ENCODE measurements at regions not wholly inside any gene's neighbourhood (a gene's known extent, or its start where the extent isn't known, plus 50 kb on each side); places are given as distances from the start of the nearest gene placed in this dataset.
"Not testable (repeated sequence)": the region's sequence is repeated elsewhere in the genome, so short reads cannot be mapped to it uniquely, and the experiment has no call there.

DNA sequence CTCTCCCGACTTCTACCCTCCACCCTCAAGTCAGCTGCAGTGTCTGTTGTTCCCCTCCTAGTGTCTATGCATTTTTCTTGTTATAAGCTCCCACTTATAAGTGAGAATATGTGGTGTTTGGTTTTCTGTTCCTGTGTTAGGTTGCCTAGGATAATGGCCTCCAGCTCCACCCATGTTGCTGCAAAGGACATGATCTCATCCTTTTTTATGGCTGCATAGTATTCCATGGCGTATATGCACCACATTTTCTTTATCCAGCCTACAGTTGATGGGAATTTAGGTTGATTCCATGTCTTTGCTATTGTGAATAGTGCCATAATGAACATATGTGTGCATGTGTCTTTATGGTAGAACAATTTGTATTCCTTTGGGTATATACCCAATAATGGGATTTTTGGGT is 80.7 kb downstream of the SPTSSA start:
- DNase-seq: not testable (repeated sequence)

GRCh38 chr14:34380471-34380845 is 81.6 kb downstream of the SPTSSA start:
- no peak for DNase-seq

GRCh38 chr14:34379816-34380470 is 82.1 kb downstream of the SPTSSA start:
- DNase-seq: no peak

DNA sequence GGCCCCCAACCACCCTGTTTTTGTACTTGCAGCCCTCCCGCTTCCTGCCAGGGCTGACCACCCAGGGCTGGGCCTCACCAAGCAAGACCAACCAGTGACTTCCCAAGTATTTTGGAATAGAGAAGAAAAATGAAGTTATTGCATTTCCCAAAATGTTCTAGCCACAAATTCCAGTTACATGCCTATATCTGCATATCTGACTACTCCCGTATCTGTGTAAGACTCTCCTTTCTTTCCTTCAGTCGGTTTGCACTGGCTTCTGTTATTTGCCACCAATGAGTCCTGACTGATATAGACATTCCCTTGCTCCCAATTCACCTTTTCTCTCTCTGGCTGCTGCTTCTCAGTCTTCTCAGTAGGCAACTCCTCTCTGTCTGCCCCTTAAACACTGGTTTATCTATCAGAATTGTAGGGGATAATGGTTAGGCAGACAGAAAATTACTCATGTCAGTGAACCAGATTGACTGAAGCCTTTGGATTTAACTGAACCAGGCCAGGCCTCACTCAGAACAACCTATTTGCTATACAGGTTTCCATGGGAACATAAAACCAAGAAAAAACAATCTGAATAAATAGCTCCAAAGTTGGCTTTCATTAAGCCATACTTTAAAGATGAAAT is 85.3 kb downstream of the SPTSSA start:
- no peak for DNase-seq

- no peak for DNase-seq
Observed at GRCh38 chr14:34374998-34375740, 86.9 kb downstream of the SPTSSA start.

DNA sequence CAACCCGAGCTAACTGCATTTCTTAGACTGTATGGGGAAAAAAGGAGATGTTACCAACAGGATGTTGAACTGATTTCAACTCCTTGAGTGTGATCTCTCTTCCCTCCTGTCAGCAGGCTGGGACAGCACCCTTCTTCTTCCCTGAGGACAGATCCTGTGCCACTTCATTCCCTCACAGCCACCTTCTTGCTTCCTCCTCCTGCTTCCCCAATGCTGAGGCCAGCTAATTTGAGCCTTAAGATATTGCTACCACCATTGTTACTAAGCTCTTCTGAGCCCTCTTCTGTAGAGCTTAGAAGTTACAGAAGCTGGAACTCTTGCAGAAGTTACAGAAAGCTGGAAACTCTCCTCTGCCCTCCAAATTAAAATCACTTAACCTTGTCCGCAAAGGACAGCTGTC is 88.8 kb downstream of the SPTSSA start:
- DNase-seq: no peak

DNA sequence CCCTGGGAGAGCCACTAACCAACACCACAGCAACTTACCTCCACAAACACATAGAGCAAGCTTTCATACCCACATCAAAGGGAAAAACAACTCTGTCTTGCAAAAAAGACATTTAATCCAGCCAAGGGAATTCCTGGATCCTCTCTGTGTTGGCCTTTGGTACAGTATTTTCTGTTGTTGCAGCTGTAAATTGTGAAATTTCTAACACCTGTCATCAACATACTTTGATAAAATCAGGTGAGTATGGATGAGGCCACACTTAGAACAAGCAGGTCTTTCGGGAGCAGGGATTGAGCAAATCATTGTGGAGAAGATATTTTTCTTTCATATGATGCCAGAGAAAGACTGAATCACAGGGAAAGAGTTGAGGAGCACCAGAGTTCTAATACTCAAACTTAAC is 89.3 kb downstream of the SPTSSA start:
- DNase-seq: no peak

DNA sequence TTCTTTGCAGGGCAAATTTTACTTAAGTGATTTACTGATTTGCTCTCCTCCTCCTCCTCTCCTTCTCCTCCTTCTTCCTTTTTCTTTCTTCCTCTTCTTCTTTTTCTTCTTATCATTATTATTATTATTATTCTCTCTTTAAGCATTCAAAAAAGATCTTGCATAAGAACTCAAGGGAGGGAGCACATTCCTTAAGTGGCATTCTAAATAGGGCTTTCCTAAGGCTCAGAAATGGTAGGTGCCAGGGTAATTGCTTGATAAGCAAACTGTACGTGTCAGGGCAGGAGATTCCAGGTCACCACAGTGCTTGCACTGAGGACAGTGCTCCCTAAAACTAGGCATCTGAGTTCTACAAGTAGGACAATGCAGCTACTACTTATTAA is 92.4 kb downstream of the SPTSSA start:
- DNase-seq: no peak

DNA sequence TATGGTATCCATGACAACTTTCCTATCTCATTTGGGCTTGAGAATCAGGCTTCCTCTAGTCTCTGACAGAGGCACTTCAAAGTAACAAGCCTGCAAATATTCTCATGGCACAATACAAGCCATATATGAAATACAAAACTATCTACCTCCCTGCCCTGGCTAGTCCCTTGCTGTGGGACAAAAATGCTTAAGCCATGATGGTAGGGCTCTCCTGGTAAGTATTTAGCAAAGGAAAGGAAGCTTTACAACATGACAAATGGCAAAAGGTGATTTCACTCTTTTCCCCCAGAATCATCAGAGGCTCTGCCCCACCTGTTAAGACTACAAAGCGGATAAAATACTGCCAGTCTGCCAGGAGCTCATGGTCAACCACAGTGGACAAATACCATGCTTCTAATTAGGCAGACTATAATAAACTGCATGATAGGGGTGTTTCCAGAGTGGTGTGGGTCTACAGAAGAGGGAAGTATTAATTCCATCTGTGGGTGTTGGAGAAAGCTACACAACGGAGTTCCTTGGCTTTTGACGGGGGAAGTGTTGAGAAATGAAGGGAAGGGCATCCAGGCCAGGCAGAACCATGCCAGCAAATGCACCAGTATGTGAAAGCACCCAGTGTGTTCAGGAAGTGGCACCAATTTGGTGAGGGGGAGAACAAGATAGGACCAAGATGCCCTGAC is 92.9 kb downstream of the SPTSSA start:
- DNase-seq: no peak

- DNase-seq: no peak
Observed at GRCh38 chr14:34368115-34368970, 93.7 kb downstream of the SPTSSA start.

- no peak for DNase-seq
Observed at GRCh38 chr14:34365309-34365915, 96.6 kb downstream of the SPTSSA start.

DNA sequence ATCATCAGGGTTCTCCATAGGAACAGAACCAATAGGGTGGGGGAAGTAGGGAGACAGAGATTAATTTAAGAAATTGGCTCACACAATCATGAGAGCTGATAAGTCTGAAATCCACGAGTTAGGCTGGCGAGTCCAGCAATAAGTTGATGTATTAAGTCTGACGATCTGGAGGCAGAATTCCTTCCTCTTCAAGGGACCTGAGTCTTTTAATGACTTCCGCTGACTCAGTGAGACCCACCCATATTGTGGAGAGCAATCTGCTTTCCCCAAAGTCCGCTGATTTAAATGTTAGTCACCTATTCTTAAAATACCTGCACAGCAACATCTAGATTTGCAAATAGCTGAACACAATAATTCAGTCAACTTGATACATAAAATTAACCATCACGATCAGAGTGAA is 97.8 kb downstream of the SPTSSA start:
- no peak for DNase-seq

- DNase-seq: no peak
Observed at GRCh38 chr14:34363733-34364134, 98.3 kb downstream of the SPTSSA start.

- no peak for DNase-seq
Observed at GRCh38 chr14:34362641-34363251, 99.3 kb downstream of the SPTSSA start.

DNA sequence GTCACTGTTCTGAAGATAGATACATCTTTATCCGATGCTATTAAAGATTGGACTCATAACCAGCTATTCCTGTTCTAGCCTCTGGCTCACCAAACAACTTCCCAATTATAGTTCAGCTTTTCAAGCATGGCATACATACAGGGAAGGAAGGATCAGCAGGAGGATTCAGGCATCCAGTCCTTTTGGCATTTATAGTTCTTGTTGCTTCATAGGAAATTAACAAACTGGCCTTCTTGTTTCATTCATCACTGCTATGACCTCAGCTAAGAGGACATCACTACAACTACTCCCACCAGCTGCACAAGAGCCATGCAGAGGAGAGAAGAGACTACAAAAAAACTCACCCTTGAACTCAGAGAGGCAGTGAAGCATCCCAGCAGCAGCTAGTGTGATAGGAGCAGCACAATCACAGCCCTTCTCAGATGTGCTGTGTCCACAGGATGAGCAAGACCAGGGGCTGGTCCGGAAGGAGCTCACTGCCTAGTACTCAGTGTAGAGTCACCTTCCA is 100.5 kb downstream of the SPTSSA start:
- no peak for DNase-seq

DNA sequence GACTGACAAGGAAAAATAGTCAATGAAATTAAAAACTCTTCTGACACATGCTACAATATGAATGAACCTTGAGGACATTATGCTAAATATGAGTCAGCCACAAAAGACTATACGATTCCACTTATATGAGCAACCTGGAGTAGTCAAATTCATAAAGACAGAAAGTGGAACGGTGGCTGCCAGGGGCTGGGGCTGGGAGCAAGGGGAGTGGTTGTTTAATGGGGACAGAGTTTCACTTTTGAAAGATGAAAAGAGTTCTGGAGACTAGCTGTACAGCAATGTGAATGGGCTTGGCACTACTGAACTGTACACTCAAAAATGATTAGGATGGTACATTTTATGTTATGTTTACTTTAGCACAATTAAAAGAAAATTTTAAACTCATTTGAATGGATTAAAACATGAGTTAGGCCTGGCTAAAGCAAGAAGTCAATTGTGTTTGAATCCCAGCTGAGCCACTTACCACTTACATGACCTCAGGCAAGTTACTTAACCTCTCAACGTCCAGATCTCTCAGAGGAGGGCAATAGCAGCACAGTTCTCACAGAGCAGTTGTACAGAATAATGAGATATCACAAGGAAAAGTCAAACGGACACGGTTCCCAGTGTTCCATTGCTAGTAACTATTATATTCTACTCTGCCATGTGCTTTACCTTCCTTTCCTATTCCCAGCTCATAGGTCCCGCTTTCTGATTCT is 102.5 kb downstream of the SPTSSA start:
- DNase-seq: no peak

DNA sequence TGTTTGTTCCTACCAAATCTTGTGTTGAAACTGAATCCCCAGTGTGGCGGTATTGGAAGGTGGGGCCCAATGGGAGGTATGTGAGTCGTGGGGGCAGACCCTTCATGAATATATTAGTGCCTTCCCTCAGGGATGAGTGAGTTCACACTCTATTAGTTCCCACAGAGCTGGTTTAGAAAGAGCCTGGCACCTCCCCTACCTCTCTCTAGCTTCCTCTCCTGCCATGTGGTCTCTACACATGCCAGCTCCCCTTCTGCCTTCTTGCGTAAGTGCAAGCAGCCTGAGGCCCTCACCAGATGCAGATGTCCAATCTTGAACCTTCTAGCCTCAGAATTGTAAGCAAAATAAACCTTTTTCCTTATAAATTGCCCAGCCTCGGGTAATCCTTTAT is 105.8 kb downstream of the SPTSSA start:
- peak; percentile 53 for DNase-seq

GRCh38 chr14:34355584-34356263 is 106.3 kb downstream of the SPTSSA start:
- DNase-seq: peak; percentile 93

DNA sequence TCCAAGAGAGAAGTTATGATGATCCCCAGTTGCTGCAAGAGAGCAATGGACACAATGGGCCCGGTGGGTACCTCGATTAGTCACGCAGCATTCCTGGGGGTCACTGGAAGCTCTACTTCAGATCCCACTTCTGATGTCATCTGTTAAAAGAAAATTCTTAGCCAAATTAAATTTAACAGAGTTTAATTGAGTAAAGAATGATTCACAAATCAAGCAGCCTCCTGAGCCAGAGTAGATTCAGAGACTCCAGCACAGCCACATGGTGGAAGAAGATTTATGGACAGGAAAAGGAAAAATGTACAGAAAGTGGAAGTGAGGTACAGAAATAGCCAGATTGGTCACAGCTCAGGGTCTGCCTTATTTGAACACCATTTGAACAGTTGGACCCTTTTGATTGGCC is 107.5 kb downstream of the SPTSSA start:
- DNase-seq: peak; percentile 41

DNA sequence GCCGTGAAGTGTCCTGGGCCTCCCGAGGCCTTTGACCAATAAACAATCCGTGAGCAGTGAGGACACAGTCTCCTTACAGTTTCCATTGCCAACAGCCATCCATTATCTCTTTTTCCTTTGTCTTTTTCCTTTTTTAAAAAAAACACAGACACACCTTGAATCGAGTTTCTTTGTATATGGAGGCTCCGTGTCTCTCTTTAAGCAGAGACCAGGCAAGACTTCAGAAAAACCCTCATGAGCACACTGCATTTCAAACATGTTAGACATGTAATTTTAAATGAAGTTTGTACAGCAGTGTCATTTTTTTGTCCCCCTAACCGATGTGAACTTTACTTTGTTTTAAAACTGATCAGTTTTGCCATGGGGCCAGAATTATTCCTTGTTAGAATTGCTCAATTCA is 111.1 kb downstream of the SPTSSA start:
- DNase-seq: no peak

Measured in NCI-H1694 treated with DMSO at 0.1 percent for 48 hours (cell line).